H9 (cell line): ENCODE measurements at regions not wholly inside any gene's neighbourhood (a gene's known extent, or its start where the extent isn't known, plus 50 kb on each side); places are given as distances from the start of the nearest gene placed in this dataset.

Source experiments
- DNase-seq: peaks from one replicate; pipeline ENCODE4 v3.0.0-alpha.2; 2017
- H2AFZ ChIP-seq: one replicate; pipeline ENCODE4 v1.6.1; 2013; ENCODE audit warnings: mild to moderate bottlenecking, low read length, control low read depth, moderate library complexity
- H2AK5ac ChIP-seq: 2 replicates; pipeline ENCODE4 v1.6.1; 2013; ENCODE audit warnings: low read length, control low read depth, mixed read lengths; ENCODE audit not compliant: insufficient read length
- H2BK120ac ChIP-seq: one replicate; pipeline ENCODE4 v1.6.1; 2013; ENCODE audit warnings: low read depth, mild to moderate bottlenecking, low read length, control low read depth, inconsistent platforms; ENCODE audit not compliant: poor library complexity, severe bottlenecking
- H2BK12ac ChIP-seq: 2 replicates; pipeline ENCODE4 v1.6.1; 2013; ENCODE audit warnings: low read length, control low read depth, mixed read lengths, low read depth; ENCODE audit not compliant: insufficient read length
- H2BK15ac ChIP-seq: 2 replicates; pipeline ENCODE4 v1.6.1; 2013; ENCODE audit warnings: low read depth, low read length, control low read depth
- H2BK20ac ChIP-seq: one replicate; pipeline ENCODE4 v1.6.1; 2013; ENCODE audit warnings: low read depth, mild to moderate bottlenecking, low read length, control low read depth, inconsistent platforms; ENCODE audit not compliant: poor library complexity, severe bottlenecking
- H2BK5ac ChIP-seq: 2 replicates; pipeline ENCODE4 v1.6.1; 2013; ENCODE audit warnings: low read length, control low read depth, mixed read lengths; ENCODE audit not compliant: insufficient read length
- H3K14ac ChIP-seq: 2 replicates; pipeline ENCODE4 v1.6.1; 2013; ENCODE audit warnings: low read length, control low read depth; ENCODE audit not compliant: insufficient read depth
- H3K18ac ChIP-seq: 2 replicates; pipeline ENCODE4 v1.6.1; 2013; ENCODE audit warnings: low read depth, mild to moderate bottlenecking, mixed read lengths, low read length, control low read depth; ENCODE audit not compliant: insufficient read length
- H3K23ac ChIP-seq: 2 replicates; pipeline ENCODE4 v1.6.1; 2013; ENCODE audit warnings: low read length, control low read depth, mixed read lengths, low read depth; ENCODE audit not compliant: insufficient read length
- H3K23me2 ChIP-seq: 2 replicates; pipeline ENCODE4 v1.6.1; 2013; ENCODE audit warnings: low read depth, mild to moderate bottlenecking, mixed read lengths, low read length, control low read depth; ENCODE audit not compliant: insufficient read length, poor library complexity, severe bottlenecking
- H3K27ac ChIP-seq: 2 replicates; pipeline ENCODE4 v1.5.1; 2013; ENCODE audit warnings: low read length, control low read depth, mixed read lengths, low read depth; ENCODE audit not compliant: insufficient read length
- H3K27me3 ChIP-seq: 2 replicates; pipeline ENCODE4 v1.6.1; 2013; ENCODE audit warnings: low read length, control low read depth, inconsistent platforms; ENCODE audit not compliant: insufficient read depth
- H3K4ac ChIP-seq: 2 replicates; pipeline ENCODE4 v1.6.1; 2013; ENCODE audit warnings: low read depth, mild to moderate bottlenecking, control low read depth, inconsistent platforms, low read length, moderate library complexity
- H3K4me1 ChIP-seq: 2 replicates; pipeline ENCODE4 v1.6.1; 2013; ENCODE audit warnings: low read length, control low read depth, inconsistent platforms; ENCODE audit not compliant: insufficient read depth
- H3K4me2 ChIP-seq: 2 replicates; pipeline ENCODE4 v1.6.1; 2013; ENCODE audit warnings: low read length, control low read depth, mixed read lengths; ENCODE audit not compliant: insufficient read length, insufficient read depth
- H3K56ac ChIP-seq: 2 replicates; pipeline ENCODE4 v1.6.1; 2013; ENCODE audit warnings: low read depth, mild to moderate bottlenecking, mixed read lengths, low read length, control low read depth; ENCODE audit not compliant: insufficient read length
- H3K79me1 ChIP-seq: 2 replicates; pipeline ENCODE4 v1.6.1; 2013; ENCODE audit warnings: low read depth, mild to moderate bottlenecking, moderate library complexity, low read length, control low read depth, inconsistent platforms; ENCODE audit not compliant: insufficient read depth, poor library complexity, severe bottlenecking
- H3K79me2 ChIP-seq: 2 replicates; pipeline ENCODE4 v1.6.1; 2013; ENCODE audit warnings: low read length, control low read depth, inconsistent platforms; ENCODE audit not compliant: insufficient read depth
- H3K9ac ChIP-seq: 2 replicates; pipeline ENCODE4 v1.6.1; 2013; ENCODE audit warnings: low read length, control low read depth, mixed read lengths; ENCODE audit not compliant: insufficient read length; ENCODE audit errors: extremely low read depth
- H3K9me3 ChIP-seq: one replicate; pipeline ENCODE4 v1.6.1; 2013; ENCODE audit warnings: low read depth, low read length, inconsistent platforms; ENCODE audit not compliant: control insufficient read depth
- H3T11ph ChIP-seq: one replicate; pipeline ENCODE4 v1.6.1; 2013; ENCODE audit warnings: mild to moderate bottlenecking, low read length, control low read depth, inconsistent platforms
- H4K20me1 ChIP-seq: one replicate; pipeline ENCODE4 v1.6.1; 2013; ENCODE audit not compliant: control insufficient read depth, insufficient read length, insufficient read depth
- H4K5ac ChIP-seq: 2 replicates; pipeline ENCODE4 v1.6.1; 2013; ENCODE audit warnings: low read depth, mild to moderate bottlenecking, mixed read lengths, low read length, control low read depth; ENCODE audit not compliant: insufficient read length
- H4K8ac ChIP-seq: replicated peaks from 2 replicates; pipeline ENCODE4 v1.6.1; 2013; ENCODE audit warnings: low read length, control low read depth, mixed read lengths, low read depth; ENCODE audit not compliant: insufficient read length
- H4K91ac ChIP-seq: 2 replicates; pipeline ENCODE4 v1.6.1; 2013; ENCODE audit warnings: low read depth, mild to moderate bottlenecking, moderate library complexity, mixed read lengths, low read length, control low read depth; ENCODE audit not compliant: insufficient read length
- H3K27ac Mint-ChIP-seq, 3 experiments: 2 replicates in 2 of 3; 3 replicates in 1 of 3; pipeline ENCODE4 v1.8.0; 2020 to 2021; ENCODE audit warnings: mixed read lengths in 3 of 3, mild to moderate bottlenecking in 1 of 3, moderate library complexity in 1 of 3
- H3K27me3 Mint-ChIP-seq: 2 replicates; pipeline ENCODE4 v1.8.0; 2021; ENCODE audit warnings: low read depth, mild to moderate bottlenecking, moderate library complexity, mixed read lengths
- H3K36me3 Mint-ChIP-seq, 3 experiments: 2 replicates in 2 of 3; 3 replicates in 1 of 3; pipeline ENCODE4 v1.8.0; 2020 to 2021; ENCODE audit warnings: low read depth in 3 of 3, mixed read lengths in 3 of 3; ENCODE audit not compliant: insufficient read depth in 1 of 3
- H3K4me1 Mint-ChIP-seq, 2 experiments: 2 replicates each; pipeline ENCODE4 v1.8.0; 2020; ENCODE audit warnings: mixed read lengths in 2 of 2
- H3K4me3 Mint-ChIP-seq, 2 experiments: 2 replicates in 1 of 2; 3 replicates in 1 of 2; pipeline ENCODE4 v1.8.0; 2020 to 2021; ENCODE audit warnings: mild to moderate bottlenecking in 2 of 2, mixed read lengths in 2 of 2, moderate library complexity in 1 of 2
- H3K9me3 Mint-ChIP-seq, 2 experiments: 2 replicates in 1 of 2; 3 replicates in 1 of 2; pipeline ENCODE4 v1.8.0; 2020; ENCODE audit warnings: mild to moderate bottlenecking in 2 of 2, mixed read lengths in 2 of 2, moderate library complexity in 1 of 2
- TF ChIP-seq, protein P1 (sequence below): fragments of 200-600 bp; sonication (generic); conservative IDR thresholded peaks from 3 replicates; pipeline ENCODE4 v1.8.0; 2021; ENCODE audit warnings: antibody characterized with exemption, mild to moderate bottlenecking

DNA sequence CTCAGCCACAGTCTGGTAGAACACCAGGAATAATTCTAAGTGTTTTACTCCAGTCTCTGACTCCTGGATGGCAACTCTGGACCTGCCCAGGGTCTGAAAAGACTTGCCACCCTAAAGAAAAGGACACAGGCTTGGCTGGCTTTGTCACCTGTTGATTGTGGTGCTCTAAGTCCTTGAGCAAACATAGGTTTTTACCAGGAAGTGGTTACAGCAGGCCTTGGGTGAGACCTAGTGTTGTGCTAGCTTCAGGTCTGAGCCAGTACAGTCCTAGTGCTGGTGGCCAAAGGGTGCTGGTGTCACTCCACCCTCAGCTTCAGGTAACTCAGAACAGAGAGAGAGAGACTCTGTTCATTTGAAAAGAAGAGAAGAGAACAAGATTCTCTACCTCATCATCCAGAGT is 1239.4 kb upstream of the CRIM1 start:
- Histone ChIP-seq H3K27me3 (no peaks in the 10 kb centered on the region), H2BK5ac (no peak overlapping the region), H2AK5ac (no peak overlapping the region), H2BK15ac (no peak overlapping the region), H3K79me1 (no peaks in the 10 kb centered on the region), H3K27ac (no peak overlapping the region), H3K18ac (no peak overlapping the region), H3K9ac (no peak overlapping the region), H4K91ac (no peak overlapping the region), H3K4me2 (no peak overlapping the region), H3K4ac (no peak overlapping the region), H3K79me2 (no peaks in the 10 kb centered on the region), H3T11ph (no peak overlapping the region), H3K23me2 (no peaks in the 10 kb centered on the region), H3K4me1 (no peaks in the 10 kb centered on the region), H2AFZ (no peak overlapping the region), H3K14ac (no peak overlapping the region), H3K9me3 (no peaks in the 10 kb centered on the region), H4K5ac (no peak overlapping the region), H4K8ac (no peak overlapping the region), H2BK20ac (no peak overlapping the region), H4K20me1 (no peaks in the 10 kb centered on the region), H2BK120ac (no peak overlapping the region), H3K23ac (no peak overlapping the region), H2BK12ac (no peak overlapping the region), H3K56ac (no peak overlapping the region)
- Mint-ChIP-seq H3K4me3 (no peak overlapping the region), H3K9me3 (peaks cover 13 to 19% of the 10 kb centered on the region in 2 experiments), H3K36me3 (peaks cover 11 to 18% (median 13%) of the 10 kb centered on the region in 3 experiments), H3K4me1 (no peaks in the 10 kb centered on the region), H3K27ac (no peak overlapping the region), H3K27me3 (no peaks in the 10 kb centered on the region)
- DNase-seq: no peak
- TF ChIP-seq, protein P1, sequence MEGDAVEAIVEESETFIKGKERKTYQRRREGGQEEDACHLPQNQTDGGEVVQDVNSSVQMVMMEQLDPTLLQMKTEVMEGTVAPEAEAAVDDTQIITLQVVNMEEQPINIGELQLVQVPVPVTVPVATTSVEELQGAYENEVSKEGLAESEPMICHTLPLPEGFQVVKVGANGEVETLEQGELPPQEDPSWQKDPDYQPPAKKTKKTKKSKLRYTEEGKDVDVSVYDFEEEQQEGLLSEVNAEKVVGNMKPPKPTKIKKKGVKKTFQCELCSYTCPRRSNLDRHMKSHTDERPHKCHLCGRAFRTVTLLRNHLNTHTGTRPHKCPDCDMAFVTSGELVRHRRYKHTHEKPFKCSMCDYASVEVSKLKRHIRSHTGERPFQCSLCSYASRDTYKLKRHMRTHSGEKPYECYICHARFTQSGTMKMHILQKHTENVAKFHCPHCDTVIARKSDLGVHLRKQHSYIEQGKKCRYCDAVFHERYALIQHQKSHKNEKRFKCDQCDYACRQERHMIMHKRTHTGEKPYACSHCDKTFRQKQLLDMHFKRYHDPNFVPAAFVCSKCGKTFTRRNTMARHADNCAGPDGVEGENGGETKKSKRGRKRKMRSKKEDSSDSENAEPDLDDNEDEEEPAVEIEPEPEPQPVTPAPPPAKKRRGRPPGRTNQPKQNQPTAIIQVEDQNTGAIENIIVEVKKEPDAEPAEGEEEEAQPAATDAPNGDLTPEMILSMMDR: no peak
